Transverse colon (tissue), 3 donors: ENCODE measurements at regions not wholly inside any gene's neighbourhood (a gene's known extent, or its start where the extent isn't known, plus 50 kb on each side); places are given as distances from the start of the nearest gene placed in this dataset.

ENCODE experiments used
- EP300 ChIP-seq: sonication (generic); formaldehyde crosslinking; IDR thresholded peaks from one replicate; pipeline ENCODE4 v1.6.1; 2017; ENCODE audit warnings: antibody characterized with exemption, low read depth
- POLR2A ChIP-seq: fragments of 450-650 bp; IDR thresholded peaks from one replicate; pipeline ENCODE4 v1.6.1; 2016; ENCODE audit warnings: antibody characterized with exemption, mild to moderate bottlenecking, moderate library complexity
- TF ChIP-seq, protein P1 (sequence below), 5 experiments: fragments of 200-600 bp in 3 of 5; fragments of 450-650 bp in 2 of 5; sonication (generic) in 3 of 5; IDR thresholded peaks; 1 replicate in 2 of 5; 2 replicates in 3 of 5; pipeline ENCODE4 v1.5.1; 2016 to 2017; ENCODE audit warnings: antibody characterized with exemption in 5 of 5, inconsistent platforms in 3 of 5, mild to moderate bottlenecking in 2 of 5, moderate library complexity in 1 of 5

DNA sequence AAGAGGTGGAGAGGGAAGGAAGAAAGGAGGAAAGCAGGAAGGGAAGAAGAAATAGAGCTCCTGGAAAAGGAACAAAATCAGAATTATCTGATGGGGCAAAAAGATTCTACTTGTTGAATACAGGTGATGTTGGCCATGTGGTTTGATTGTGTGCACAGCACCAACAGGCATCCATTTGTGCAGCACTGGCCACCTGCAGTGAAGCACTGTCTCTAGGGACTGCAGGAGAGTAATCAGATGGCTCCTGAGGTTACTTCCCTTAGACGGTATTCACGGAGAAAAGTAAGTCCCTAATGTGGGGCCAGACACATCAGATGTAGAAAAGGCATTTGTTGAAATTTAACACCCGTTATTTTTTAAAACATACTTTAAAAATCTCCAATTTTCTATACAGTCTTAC, 135.3 kb upstream of the VIPR2 start:
- TF ChIP-seq, protein P1, sequence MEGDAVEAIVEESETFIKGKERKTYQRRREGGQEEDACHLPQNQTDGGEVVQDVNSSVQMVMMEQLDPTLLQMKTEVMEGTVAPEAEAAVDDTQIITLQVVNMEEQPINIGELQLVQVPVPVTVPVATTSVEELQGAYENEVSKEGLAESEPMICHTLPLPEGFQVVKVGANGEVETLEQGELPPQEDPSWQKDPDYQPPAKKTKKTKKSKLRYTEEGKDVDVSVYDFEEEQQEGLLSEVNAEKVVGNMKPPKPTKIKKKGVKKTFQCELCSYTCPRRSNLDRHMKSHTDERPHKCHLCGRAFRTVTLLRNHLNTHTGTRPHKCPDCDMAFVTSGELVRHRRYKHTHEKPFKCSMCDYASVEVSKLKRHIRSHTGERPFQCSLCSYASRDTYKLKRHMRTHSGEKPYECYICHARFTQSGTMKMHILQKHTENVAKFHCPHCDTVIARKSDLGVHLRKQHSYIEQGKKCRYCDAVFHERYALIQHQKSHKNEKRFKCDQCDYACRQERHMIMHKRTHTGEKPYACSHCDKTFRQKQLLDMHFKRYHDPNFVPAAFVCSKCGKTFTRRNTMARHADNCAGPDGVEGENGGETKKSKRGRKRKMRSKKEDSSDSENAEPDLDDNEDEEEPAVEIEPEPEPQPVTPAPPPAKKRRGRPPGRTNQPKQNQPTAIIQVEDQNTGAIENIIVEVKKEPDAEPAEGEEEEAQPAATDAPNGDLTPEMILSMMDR (IDR thresholded peaks at IDR 0.05): no peak
- TF ChIP-seq POLR2A (no peak), EP300 (no peak)
